ENCODE measurements at regions not wholly inside any gene's neighbourhood (a gene's known extent, or its start where the extent isn't known, plus 50 kb on each side); places are given as distances from the start of the nearest gene placed in this dataset.

- ChIA-PET POLR2A (no interaction called here), CTCF (interaction anchor here (0.7 kb wide), 1 partner anchor 1727 kb away, joined by 3 read pairs; no protein-coding TSS in a partner anchor)
- no peak overlapping the region for H3K4me3 ChIP-seq (ENCODE audit: low read depth, low read length)
- no peak for DNase-seq (ENCODE audit: low read depth)
- H3K36me3 ChIP-seq (ENCODE audit: control insufficient read depth, insufficient read depth, low read length) = no peaks in the 10 kb centered on the region
- H3K27me3 ChIP-seq (ENCODE audit: control insufficient read depth, insufficient read depth, low read length) = no peaks in the 10 kb centered on the region
- TF ChIP-seq CTCF (IDR thresholded peaks at IDR 0.05; ENCODE audit: insufficient read depth, low read depth, low read length) = no peak
These were observed 274.1 kb downstream of the OTOL1 start for GRCh38 chr3:161770484-161771386.

GRCh38 chr3:161781381-161781780 lies 284.8 kb downstream of the OTOL1 start:
- no peak for TF ChIP-seq CTCF (IDR thresholded peaks at IDR 0.05; ENCODE audit: insufficient read depth, low read depth, low read length)
- no peak for DNase-seq (ENCODE audit: low read depth)
- Histone ChIP-seq H3K4me3 (ENCODE audit: low read depth, low read length) (no peak overlapping the region), H3K36me3 (ENCODE audit: control insufficient read depth, insufficient read depth, low read length) (no peaks in the 10 kb centered on the region), H3K27me3 (ENCODE audit: control insufficient read depth, insufficient read depth, low read length) (no peaks in the 10 kb centered on the region)
- CTCF ChIA-PET = no interaction called here
- POLR2A ChIA-PET = no interaction called here

GRCh38 chr3:161793194-161793930 lies 296.8 kb downstream of the OTOL1 start:
- ChIA-PET POLR2A (no interaction called here), CTCF (no interaction called here)
- DNase-seq (ENCODE audit: low read depth) = no peak
- Histone ChIP-seq H3K36me3 (ENCODE audit: control insufficient read depth, insufficient read depth, low read length) (no peaks in the 10 kb centered on the region), H3K27me3 (ENCODE audit: control insufficient read depth, insufficient read depth, low read length) (no peaks in the 10 kb centered on the region), H3K4me3 (ENCODE audit: low read depth, low read length) (no peak overlapping the region)
- TF ChIP-seq CTCF (IDR thresholded peaks at IDR 0.05; ENCODE audit: insufficient read depth, low read depth, low read length) = no peak

GRCh38 chr3:161794551-161794950 lies 297.9 kb downstream of the OTOL1 start:
- ChIA-PET POLR2A (no interaction called here), CTCF (no interaction called here)
- Histone ChIP-seq H3K36me3 (ENCODE audit: control insufficient read depth, insufficient read depth, low read length) (no peaks in the 10 kb centered on the region), H3K4me3 (ENCODE audit: low read depth, low read length) (no peak overlapping the region), H3K27me3 (ENCODE audit: control insufficient read depth, insufficient read depth, low read length) (no peaks in the 10 kb centered on the region)
- no peak for DNase-seq (ENCODE audit: low read depth)
- no peak for TF ChIP-seq CTCF (IDR thresholded peaks at IDR 0.05; ENCODE audit: insufficient read depth, low read depth, low read length)

- no peak for TF ChIP-seq CTCF (IDR thresholded peaks at IDR 0.05; ENCODE audit: insufficient read depth, low read depth, low read length)
- H3K36me3 ChIP-seq (ENCODE audit: control insufficient read depth, insufficient read depth, low read length) = no peaks in the 10 kb centered on the region
- DNase-seq (ENCODE audit: low read depth) = no peak
- H3K27me3 ChIP-seq (ENCODE audit: control insufficient read depth, insufficient read depth, low read length) = no peaks in the 10 kb centered on the region
- H3K4me3 ChIP-seq (ENCODE audit: low read depth, low read length) = no peak overlapping the region
- POLR2A ChIA-PET = no interaction called here
- CTCF ChIA-PET = no interaction called here
These were observed 299.7 kb downstream of the OTOL1 start for GRCh38 chr3:161796312-161796711.
